ENCODE measurements at regions not wholly inside any gene's neighbourhood (a gene's known extent, or its start where the extent isn't known, plus 50 kb on each side); places are given as distances from the start of the nearest gene placed in this dataset.

DNA sequence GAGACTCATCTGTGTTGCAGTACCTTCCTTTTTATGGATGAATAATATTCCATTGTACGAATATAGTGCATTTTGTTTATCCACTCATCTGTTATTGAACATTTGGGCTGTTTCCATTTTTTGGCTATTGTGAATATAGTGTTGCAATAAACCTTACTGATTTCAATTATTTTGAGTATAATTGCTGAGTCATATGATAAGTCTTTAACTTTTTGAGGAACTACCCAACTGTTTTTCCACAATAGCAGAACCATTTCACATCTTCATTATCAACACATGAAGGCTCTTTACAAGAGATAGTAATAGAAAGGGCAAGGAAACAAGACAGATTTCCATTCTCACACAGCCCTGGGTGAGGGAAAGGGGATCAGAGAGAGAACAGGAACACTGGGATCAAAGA, 329.2 kb downstream of the RAB3C start:
- TF ChIP-seq SP2 (tag by site-specific recombination; IDR thresholded peaks at IDR 0.05) (no peak), ZNF561 (tag by site-specific recombination; IDR thresholded peaks at IDR 0.05; ENCODE audit: borderline replicate concordance) (no peak), ZNF747 (tag by site-specific recombination; IDR thresholded peaks at IDR 0.05) (no peak)
- TF ChIP-seq, protein P1, sequence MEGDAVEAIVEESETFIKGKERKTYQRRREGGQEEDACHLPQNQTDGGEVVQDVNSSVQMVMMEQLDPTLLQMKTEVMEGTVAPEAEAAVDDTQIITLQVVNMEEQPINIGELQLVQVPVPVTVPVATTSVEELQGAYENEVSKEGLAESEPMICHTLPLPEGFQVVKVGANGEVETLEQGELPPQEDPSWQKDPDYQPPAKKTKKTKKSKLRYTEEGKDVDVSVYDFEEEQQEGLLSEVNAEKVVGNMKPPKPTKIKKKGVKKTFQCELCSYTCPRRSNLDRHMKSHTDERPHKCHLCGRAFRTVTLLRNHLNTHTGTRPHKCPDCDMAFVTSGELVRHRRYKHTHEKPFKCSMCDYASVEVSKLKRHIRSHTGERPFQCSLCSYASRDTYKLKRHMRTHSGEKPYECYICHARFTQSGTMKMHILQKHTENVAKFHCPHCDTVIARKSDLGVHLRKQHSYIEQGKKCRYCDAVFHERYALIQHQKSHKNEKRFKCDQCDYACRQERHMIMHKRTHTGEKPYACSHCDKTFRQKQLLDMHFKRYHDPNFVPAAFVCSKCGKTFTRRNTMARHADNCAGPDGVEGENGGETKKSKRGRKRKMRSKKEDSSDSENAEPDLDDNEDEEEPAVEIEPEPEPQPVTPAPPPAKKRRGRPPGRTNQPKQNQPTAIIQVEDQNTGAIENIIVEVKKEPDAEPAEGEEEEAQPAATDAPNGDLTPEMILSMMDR (tag by site-specific recombination; IDR thresholded peaks at IDR 0.05) = no peak
- TF ChIP-seq, protein P2, sequence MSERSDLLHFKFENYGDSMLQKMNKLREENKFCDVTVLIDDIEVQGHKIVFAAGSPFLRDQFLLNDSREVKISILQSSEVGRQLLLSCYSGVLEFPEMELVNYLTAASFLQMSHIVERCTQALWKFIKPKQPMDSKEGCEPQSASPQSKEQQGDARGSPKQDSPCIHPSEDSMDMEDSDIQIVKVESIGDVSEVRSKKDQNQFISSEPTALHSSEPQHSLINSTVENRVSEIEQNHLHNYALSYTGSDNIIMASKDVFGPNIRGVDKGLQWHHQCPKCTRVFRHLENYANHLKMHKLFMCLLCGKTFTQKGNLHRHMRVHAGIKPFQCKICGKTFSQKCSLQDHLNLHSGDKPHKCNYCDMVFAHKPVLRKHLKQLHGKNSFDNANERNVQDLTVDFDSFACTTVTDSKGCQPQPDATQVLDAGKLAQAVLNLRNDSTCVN (tag by site-specific recombination; optimal IDR thresholded peaks at IDR 0.05) = no peak
- TF ChIP-seq, protein P3, sequence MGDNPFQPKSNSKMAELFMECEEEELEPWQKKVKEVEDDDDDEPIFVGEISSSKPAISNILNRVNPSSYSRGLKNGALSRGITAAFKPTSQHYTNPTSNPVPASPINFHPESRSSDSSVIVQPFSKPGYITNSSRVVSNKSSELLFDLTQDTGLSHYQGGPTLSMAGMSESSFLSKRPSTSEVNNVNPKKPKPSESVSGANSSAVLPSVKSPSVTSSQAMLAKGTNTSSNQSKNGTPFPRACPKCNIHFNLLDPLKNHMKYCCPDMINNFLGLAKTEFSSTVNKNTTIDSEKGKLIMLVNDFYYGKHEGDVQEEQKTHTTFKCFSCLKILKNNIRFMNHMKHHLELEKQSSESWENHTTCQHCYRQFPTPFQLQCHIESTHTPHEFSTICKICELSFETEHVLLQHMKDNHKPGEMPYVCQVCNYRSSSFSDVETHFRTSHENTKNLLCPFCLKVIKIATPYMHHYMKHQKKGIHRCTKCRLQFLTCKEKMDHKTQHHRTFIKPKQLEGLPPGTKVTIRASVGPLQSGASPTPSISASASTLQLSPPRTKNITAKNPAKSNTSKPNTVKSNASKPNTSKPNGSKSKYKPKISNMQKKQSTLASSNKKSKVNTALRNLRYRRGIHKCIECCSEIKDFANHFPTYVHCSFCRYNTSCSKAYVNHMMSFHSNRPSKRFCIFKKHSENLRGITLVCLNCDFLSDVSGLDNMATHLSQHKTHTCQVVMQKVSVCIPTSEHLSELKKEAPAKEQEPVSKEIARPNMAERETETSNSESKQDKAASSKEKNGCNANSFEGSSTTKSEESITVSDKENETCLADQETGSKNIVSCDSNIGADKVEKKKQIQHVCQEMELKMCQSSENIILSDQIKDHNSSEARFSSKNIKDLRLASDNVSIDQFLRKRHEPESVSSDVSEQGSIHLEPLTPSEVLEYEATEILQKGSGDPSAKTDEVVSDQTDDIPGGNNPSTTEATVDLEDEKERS (tag by site-specific recombination; IDR thresholded peaks at IDR 0.05) = no peak
- TF ChIP-seq, protein P4, sequence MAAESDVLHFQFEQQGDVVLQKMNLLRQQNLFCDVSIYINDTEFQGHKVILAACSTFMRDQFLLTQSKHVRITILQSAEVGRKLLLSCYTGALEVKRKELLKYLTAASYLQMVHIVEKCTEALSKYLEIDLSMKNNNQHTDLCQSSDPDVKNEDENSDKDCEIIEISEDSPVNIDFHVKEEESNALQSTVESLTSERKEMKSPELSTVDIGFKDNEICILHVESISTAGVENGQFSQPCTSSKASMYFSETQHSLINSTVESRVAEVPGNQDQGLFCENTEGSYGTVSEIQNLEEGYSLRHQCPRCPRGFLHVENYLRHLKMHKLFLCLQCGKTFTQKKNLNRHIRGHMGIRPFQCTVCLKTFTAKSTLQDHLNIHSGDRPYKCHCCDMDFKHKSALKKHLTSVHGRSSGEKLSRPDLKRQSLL (tag by site-specific recombination; IDR thresholded peaks at IDR 0.05) = no peak
- TF ChIP-seq, protein P5, sequence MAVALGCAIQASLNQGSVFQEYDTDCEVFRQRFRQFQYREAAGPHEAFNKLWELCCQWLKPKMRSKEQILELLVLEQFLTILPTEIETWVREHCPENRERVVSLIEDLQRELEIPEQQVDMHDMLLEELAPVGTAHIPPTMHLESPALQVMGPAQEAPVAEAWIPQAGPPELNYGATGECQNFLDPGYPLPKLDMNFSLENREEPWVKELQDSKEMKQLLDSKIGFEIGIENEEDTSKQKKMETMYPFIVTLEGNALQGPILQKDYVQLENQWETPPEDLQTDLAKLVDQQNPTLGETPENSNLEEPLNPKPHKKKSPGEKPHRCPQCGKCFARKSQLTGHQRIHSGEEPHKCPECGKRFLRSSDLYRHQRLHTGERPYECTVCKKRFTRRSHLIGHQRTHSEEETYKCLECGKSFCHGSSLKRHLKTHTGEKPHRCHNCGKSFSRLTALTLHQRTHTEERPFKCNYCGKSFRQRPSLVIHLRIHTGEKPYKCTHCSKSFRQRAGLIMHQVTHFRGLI (tag by site-specific recombination; IDR thresholded peaks at IDR 0.05) = no peak
- TF ChIP-seq, protein P6, sequence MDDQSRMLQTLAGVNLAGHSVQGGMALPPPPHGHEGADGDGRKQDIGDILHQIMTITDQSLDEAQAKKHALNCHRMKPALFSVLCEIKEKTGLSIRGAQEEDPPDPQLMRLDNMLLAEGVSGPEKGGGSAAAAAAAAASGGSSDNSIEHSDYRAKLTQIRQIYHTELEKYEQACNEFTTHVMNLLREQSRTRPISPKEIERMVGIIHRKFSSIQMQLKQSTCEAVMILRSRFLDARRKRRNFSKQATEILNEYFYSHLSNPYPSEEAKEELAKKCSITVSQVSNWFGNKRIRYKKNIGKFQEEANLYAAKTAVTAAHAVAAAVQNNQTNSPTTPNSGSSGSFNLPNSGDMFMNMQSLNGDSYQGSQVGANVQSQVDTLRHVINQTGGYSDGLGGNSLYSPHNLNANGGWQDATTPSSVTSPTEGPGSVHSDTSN (CRISPR knock-in tag; IDR thresholded peaks at IDR 0.05) = no peak

Measured in HEK293 (cell line).